Glutamatergic neuron (in vitro differentiated cells): ENCODE measurements at regions not wholly inside any gene's neighbourhood (a gene's known extent, or its start where the extent isn't known, plus 50 kb on each side); places are given as distances from the start of the nearest gene placed in this dataset.

ENCODE experiments used
- DNase-seq: peaks from one replicate; pipeline ENCODE4 v3.0.0; 2022
- H3K27ac Mint-ChIP-seq: one replicate; pipeline ENCODE4 v1.8.0; 2020; ENCODE audit warnings: mild to moderate bottlenecking, mixed read lengths, inconsistent platforms; ENCODE audit not compliant: unreplicated experiment
- H3K27me3 Mint-ChIP-seq: one replicate; pipeline ENCODE4 v1.8.0; 2020; ENCODE audit warnings: mild to moderate bottlenecking, moderate library complexity, mixed read lengths, inconsistent platforms; ENCODE audit not compliant: unreplicated experiment
- H3K36me3 Mint-ChIP-seq: one replicate; pipeline ENCODE4 v1.8.0; 2020; ENCODE audit warnings: mild to moderate bottlenecking, mixed read lengths, inconsistent platforms; ENCODE audit not compliant: unreplicated experiment
- H3K4me1 Mint-ChIP-seq: one replicate; pipeline ENCODE4 v1.8.0; 2020; ENCODE audit warnings: mild to moderate bottlenecking, low read depth, mixed read lengths, inconsistent platforms; ENCODE audit not compliant: unreplicated experiment
- H3K4me3 Mint-ChIP-seq: one replicate; pipeline ENCODE4 v1.8.0; 2020; ENCODE audit warnings: mild to moderate bottlenecking, mixed read lengths, inconsistent platforms; ENCODE audit not compliant: unreplicated experiment
- H3K9me3 Mint-ChIP-seq: one replicate; pipeline ENCODE4 v1.8.0; 2020; ENCODE audit warnings: mild to moderate bottlenecking, moderate library complexity, mixed read lengths, inconsistent platforms; ENCODE audit not compliant: unreplicated experiment
- CTCF ChIP-seq: fragments of 200-600 bp; sonication (generic); IDR thresholded peaks from one replicate; pipeline ENCODE4 v1.5.0; 2021; ENCODE audit not compliant: partially characterized antibody, unreplicated experiment

DNA sequence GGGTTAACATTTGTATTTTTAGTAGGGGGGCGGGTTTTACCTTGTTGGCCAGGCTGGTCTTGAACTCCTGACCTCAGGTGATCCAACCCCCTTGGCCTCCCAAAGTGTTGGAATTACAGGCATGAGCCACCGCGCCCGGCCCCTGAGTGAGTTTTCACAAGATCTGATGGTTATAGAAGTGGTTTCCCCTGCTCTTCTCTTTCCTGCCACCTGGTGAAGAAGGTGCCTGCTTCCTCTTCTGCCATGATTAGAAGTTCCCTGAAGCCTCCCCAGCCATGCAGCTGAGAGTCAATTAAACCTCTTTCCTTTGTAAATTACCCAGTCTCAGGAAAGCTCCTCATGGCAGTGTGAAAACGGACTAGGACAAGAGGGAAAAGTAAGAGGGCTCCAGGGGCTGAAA, 259.1 kb upstream of the PLET1 start:
- H3K4me3 Mint-ChIP-seq, result no peak overlapping the region
- H3K27ac Mint-ChIP-seq, result no peak overlapping the region
- no peaks in the 10 kb centered on the region for H3K36me3 Mint-ChIP-seq
- DNase-seq, result no peak
- peaks cover 2% of the 10 kb centered on the region for H3K4me1 Mint-ChIP-seq
- TF ChIP-seq CTCF, result no peak
- H3K27me3 Mint-ChIP-seq, result peaks cover 3% of the 10 kb centered on the region
- H3K9me3 Mint-ChIP-seq, result no peaks in the 10 kb centered on the region

DNA sequence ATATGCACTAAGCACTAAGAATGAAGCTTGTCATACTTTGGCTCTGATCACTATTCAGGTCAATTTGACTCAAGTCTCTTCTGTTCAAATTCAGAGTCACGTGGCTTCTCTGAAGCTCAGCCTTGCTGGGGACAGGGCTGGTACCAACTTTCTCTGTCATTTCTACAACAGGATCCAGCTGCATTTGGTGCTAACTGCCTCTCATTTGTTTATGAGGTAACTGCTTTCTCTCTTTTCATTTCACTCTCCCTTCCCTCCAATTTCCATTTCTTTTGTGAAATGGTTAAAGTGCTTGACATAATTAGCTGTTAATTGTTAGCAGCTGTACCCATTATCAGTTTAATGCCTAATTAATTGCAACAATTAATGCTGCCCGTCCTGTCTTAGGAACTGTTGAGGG, 259.7 kb upstream of the PLET1 start:
- Mint-ChIP-seq H3K4me3 (no peak overlapping the region), H3K27ac (no peak overlapping the region), H3K9me3 (no peaks in the 10 kb centered on the region), H3K4me1 (no peaks in the 10 kb centered on the region), H3K36me3 (no peaks in the 10 kb centered on the region), H3K27me3 (peaks cover 3% of the 10 kb centered on the region)
- no peak for DNase-seq
- TF ChIP-seq CTCF, result no peak

- no peak for TF ChIP-seq CTCF
- Mint-ChIP-seq H3K4me3 (no peak overlapping the region), H3K27me3 (peaks cover 10% of the 10 kb centered on the region), H3K4me1 (peaks cover 2% of the 10 kb centered on the region), H3K9me3 (no peaks in the 10 kb centered on the region), H3K36me3 (no peaks in the 10 kb centered on the region), H3K27ac (no peak overlapping the region)
- no peak for DNase-seq
These were observed 261.9 kb upstream of the PLET1 start for GRCh38 chr11:112522536-112522935.

GRCh38 chr11:112523031-112523430, 262.4 kb upstream of the PLET1 start:
- H3K4me3 Mint-ChIP-seq, result no peak overlapping the region
- no peaks in the 10 kb centered on the region for H3K9me3 Mint-ChIP-seq
- no peak for TF ChIP-seq CTCF
- H3K27ac Mint-ChIP-seq, result no peak overlapping the region
- H3K4me1 Mint-ChIP-seq, result peaks cover 2% of the 10 kb centered on the region
- peaks cover 10% of the 10 kb centered on the region for H3K27me3 Mint-ChIP-seq
- no peak for DNase-seq
- H3K36me3 Mint-ChIP-seq, result no peaks in the 10 kb centered on the region

- DNase-seq, result no peak
- TF ChIP-seq CTCF, result no peak
- H3K27ac Mint-ChIP-seq, result no peak overlapping the region
- no peaks in the 10 kb centered on the region for H3K9me3 Mint-ChIP-seq
- H3K4me1 Mint-ChIP-seq, result peaks cover 2% of the 10 kb centered on the region
- H3K27me3 Mint-ChIP-seq, result peaks cover 10% of the 10 kb centered on the region
- H3K36me3 Mint-ChIP-seq, result no peaks in the 10 kb centered on the region
- H3K4me3 Mint-ChIP-seq, result no peak overlapping the region
These were observed 262.8 kb upstream of the PLET1 start for GRCh38 chr11:112523477-112523876.
